HepG2 (cell line): ENCODE measurements at regions not wholly inside any gene's neighbourhood (a gene's known extent, or its start where the extent isn't known, plus 50 kb on each side); places are given as distances from the start of the nearest gene placed in this dataset.

Experiments used
- ETV5 ChIP-seq: IDR thresholded peaks from 2 replicates; pipeline ENCODE4 v1.6.1; 2018; ENCODE audit warnings: missing biosample characterization, missing genetic modification reagents, inconsistent platforms, borderline replicate concordance
- FOXK1 ChIP-seq: sonication (generic); formaldehyde crosslinking; IDR thresholded peaks from 2 replicates; pipeline ENCODE4 v1.4.0; 2020; ENCODE audit warnings: low read depth, missing genetic modification reagents, borderline replicate concordance
- HCFC1 ChIP-seq: fragments of 150-350 bp; IDR thresholded peaks from 2 replicates; pipeline ENCODE4 v1.6.1; 2014; ENCODE audit warnings: low read depth, low read length
- HOXA7 ChIP-seq: sonication (generic); formaldehyde crosslinking; IDR thresholded peaks from 2 replicates; pipeline ENCODE4 v1.8.1; 2022; ENCODE audit warnings: mild to moderate bottlenecking, missing genetic modification reagents, moderate library complexity
- HOXD1 ChIP-seq: sonication (generic); formaldehyde crosslinking; IDR thresholded peaks from 2 replicates; pipeline ENCODE4 v1.5.0; 2020; ENCODE audit warnings: missing genetic modification reagents
- KLF16 ChIP-seq, 2 experiments: sonication (generic) in 1 of 2; formaldehyde crosslinking in 1 of 2; IDR thresholded peaks; 2 replicates each; pipeline versions ENCODE4 v1.6.1 to v1.8.0; 2016 to 2023; ENCODE audit warnings: missing genetic modification reagents in 2 of 2, missing compliant biosample characterization in 1 of 2
- MEIS1 ChIP-seq: sonication (generic); formaldehyde crosslinking; IDR thresholded peaks from 2 replicates; pipeline ENCODE4 v1.9.0; 2021; ENCODE audit warnings: mild to moderate bottlenecking, missing genetic modification reagents, moderate library complexity, borderline replicate concordance
- MZF1 ChIP-seq: sonication (generic); formaldehyde crosslinking; IDR thresholded peaks from 2 replicates; pipeline ENCODE4 v1.8.1; 2023; ENCODE audit warnings: mild to moderate bottlenecking, missing genetic modification reagents, borderline replicate concordance
- NFE2L1 ChIP-seq: sonication (generic); formaldehyde crosslinking; IDR thresholded peaks from 2 replicates; pipeline ENCODE4 v1.4.0; 2020; ENCODE audit warnings: missing genetic modification reagents, mild to moderate bottlenecking, borderline replicate concordance
- NFYC ChIP-seq: IDR thresholded peaks from 2 replicates; pipeline ENCODE4 v1.6.1; 2016; ENCODE audit warnings: missing genetic modification reagents, missing compliant biosample characterization
- PBX3 ChIP-seq: sonication (generic); formaldehyde crosslinking; IDR thresholded peaks from 2 replicates; pipeline ENCODE4 v1.8.1; 2023; ENCODE audit warnings: missing genetic modification reagents, inconsistent platforms, borderline replicate concordance
- SMAD1 ChIP-seq: sonication (generic); formaldehyde crosslinking; IDR thresholded peaks from 2 replicates; pipeline ENCODE4 v1.4.0; 2020; ENCODE audit warnings: missing genetic modification reagents, low read depth, mild to moderate bottlenecking, borderline replicate concordance
- TBX2 ChIP-seq: sonication (generic); formaldehyde crosslinking; IDR thresholded peaks from 2 replicates; pipeline ENCODE4 v1.5.0; 2020; ENCODE audit warnings: missing genetic modification reagents, mild to moderate bottlenecking, borderline replicate concordance
- TMF1 ChIP-seq: sonication (generic); formaldehyde crosslinking; IDR thresholded peaks from 2 replicates; pipeline ENCODE4 v1.8.1; 2022; ENCODE audit warnings: low read depth, missing genetic modification reagents
- TOE1 ChIP-seq: sonication (generic); formaldehyde crosslinking; IDR thresholded peaks from 2 replicates; pipeline ENCODE4 v1.4.0; 2020; ENCODE audit warnings: mild to moderate bottlenecking, missing genetic modification reagents
- ZBTB33 ChIP-seq: sonication (generic); formaldehyde crosslinking; IDR thresholded peaks from 2 replicates; pipeline ENCODE4 v1.4.0; 2020; ENCODE audit warnings: missing genetic modification reagents
- ZFAT ChIP-seq: sonication (generic); formaldehyde crosslinking; conservative IDR thresholded peaks from 2 replicates; pipeline ENCODE4 v1.8.1; 2023; ENCODE audit warnings: missing genetic modification reagents, inconsistent platforms
- ZNF589 ChIP-seq: sonication (generic); formaldehyde crosslinking; conservative IDR thresholded peaks from 2 replicates; pipeline ENCODE4 v1.8.0; 2022; ENCODE audit warnings: mild to moderate bottlenecking, moderate library complexity, missing genetic modification reagents
- ZNF703 ChIP-seq: sonication (generic); formaldehyde crosslinking; IDR thresholded peaks from 2 replicates; pipeline ENCODE4 v1.5.1; 2020; ENCODE audit warnings: missing genetic modification reagents, mild to moderate bottlenecking, moderate library complexity, borderline replicate concordance
- ZNF704 ChIP-seq: sonication (generic); formaldehyde crosslinking; IDR thresholded peaks from 2 replicates; pipeline ENCODE4 v1.8.1; 2023; ENCODE audit warnings: mild to moderate bottlenecking, inconsistent platforms, moderate library complexity, missing genetic modification reagents, borderline replicate concordance
- ZNF724P ChIP-seq: sonication (generic); formaldehyde crosslinking; IDR thresholded peaks from 2 replicates; pipeline ENCODE4 v1.8.0; 2022; ENCODE audit warnings: missing genetic modification reagents, borderline replicate concordance

GRCh38 chr2:8125741-8126711 is 555.8 kb upstream of the ID2 start (continued):
- no peak; the same call in 1 of the 2 replicates for TF ChIP-seq PBX3
- TF ChIP-seq ZFAT (CRISPR knock-in tag) = no peak
- peak; percentile 59; the same call in 1 of the 2 replicates for TF ChIP-seq MEIS1 (CRISPR knock-in tag)
- peak; percentile 98 for TF ChIP-seq FOXK1 (CRISPR knock-in tag)
- TF ChIP-seq HOXA7 = no peak
- no peak for TF ChIP-seq TMF1 (CRISPR knock-in tag)
- TF ChIP-seq TBX2 (CRISPR knock-in tag) = peak; percentile 100
- TF ChIP-seq HCFC1 = no peak
- TF ChIP-seq NFYC (CRISPR knock-in tag) = peak; percentile 35; the same call in 1 of the 2 replicates
- TF ChIP-seq ETV5 (CRISPR knock-in tag) = peak; percentile 95
- TF ChIP-seq MZF1 = no peak
- peak; percentile 90; the same call in 1 of the 2 replicates for TF ChIP-seq SMAD1
- no peak for TF ChIP-seq ZBTB33 (CRISPR knock-in tag)
- peak; percentile 95 for TF ChIP-seq HOXD1 (CRISPR knock-in tag)
- TF ChIP-seq ZNF724P (CRISPR knock-in tag) = peak; percentile 74
- TF ChIP-seq TOE1 (CRISPR knock-in tag) = no peak; the same call in 1 of the 2 replicates
- no peak for TF ChIP-seq NFE2L1
- no peak for TF ChIP-seq ZNF704
- TF ChIP-seq KLF16 (CRISPR knock-in tag; IDR thresholded peaks at IDR 0.05) = peak in 1 of 2 experiments; percentile 97; a peak in 2 of 4 replicates
- TF ChIP-seq ZNF703 (CRISPR knock-in tag) = no peak
- no peak for TF ChIP-seq ZNF589 (CRISPR knock-in tag)
